MV-4-11 (cell line): ENCODE measurements at regions not wholly inside any gene's neighbourhood (a gene's known extent, or its start where the extent isn't known, plus 50 kb on each side); places are given as distances from the start of the nearest gene placed in this dataset.

Source experiments
- DNase-seq: peaks from one replicate; lab custom pipeline; 2025; lab: John Stamatoyannopoulos, UW

DNA sequence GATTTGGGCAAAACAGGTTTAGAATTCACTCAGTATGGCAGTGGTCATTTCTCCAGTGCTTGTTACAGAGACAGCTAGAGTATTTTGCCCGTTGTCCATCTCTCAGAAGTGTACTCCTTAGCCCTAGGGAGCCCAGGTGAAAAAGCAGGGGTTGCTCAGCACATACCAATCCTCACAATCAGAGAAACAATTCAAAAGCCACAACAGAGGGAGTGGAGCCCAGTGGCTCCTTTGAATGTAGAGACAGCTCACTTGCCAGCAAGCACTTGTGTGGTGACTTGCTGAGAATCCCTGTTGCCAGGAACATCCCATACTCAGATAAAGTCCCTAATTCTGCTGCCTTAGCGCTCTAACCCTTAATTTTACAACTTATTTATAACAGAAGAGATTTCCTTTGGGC is 1488.3 kb downstream of the RPA4 start:
- no peak for DNase-seq

DNA sequence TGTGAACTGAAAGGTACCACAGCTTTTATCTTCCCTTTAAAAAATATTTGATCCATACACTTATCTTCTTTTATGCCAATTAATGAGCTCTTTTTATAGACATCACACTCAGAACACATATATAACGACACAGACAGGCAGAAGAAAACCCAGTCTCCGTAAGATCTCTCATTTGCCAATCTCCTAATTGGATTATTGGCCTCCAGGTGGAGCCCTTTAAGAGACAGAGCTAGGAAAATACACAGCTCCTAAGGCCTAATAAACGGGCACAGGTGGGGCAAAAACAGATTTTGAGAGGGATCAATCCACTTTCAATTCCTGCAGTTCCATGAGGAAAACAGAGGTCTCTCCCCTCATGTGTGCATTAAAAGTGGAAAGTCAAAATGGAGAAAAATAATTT is 1495.4 kb downstream of the RPA4 start:
- no peak for DNase-seq

DNA sequence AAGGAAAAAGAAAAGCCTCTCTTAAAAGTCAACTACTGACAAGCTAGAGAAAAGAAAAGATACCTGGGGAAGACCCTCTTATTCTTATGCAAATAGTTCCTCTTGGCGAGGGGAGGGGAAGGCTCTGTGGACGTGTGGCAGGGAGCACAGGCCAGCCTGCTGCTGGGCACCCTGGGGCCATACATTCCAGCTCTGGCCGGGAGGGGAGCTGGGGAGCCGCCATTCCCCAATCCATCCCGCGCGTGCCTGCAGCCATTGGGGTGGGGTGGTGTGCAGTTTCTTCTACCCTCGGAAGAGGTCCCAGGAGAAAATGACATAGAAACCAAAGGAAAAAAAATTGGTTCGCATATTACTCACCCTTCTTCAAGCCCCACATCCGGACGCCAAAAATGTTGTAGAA is 1496.4 kb downstream of the RPA4 start:
- DNase-seq, result no peak

GRCh38 chrX:98380556-98380955 is 1496.8 kb downstream of the RPA4 start:
- no peak for DNase-seq

DNA sequence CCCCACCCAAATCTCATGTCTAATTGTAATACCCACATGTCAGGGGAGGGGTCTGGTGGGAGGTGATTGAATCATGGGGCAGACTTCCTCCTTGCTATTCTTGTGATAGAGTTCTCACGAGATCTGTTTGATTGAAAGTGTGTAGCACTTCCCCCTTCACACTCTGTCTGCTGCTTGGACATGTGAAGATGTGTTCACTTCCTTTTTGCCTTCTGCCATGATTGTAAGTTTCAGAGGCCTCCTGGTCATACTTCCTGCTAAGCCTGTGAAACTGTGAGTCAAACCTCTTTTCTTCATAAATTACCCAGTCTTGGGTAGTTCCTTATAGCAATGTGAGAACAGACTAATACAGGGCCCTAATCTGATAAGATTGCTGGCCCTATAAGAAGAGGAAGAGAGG is 1514.8 kb downstream of the RPA4 start:
- peak; percentile 96 for DNase-seq

- DNase-seq, result no peak
Observed at GRCh38 chrX:98405376-98405775, 1521.7 kb downstream of the RPA4 start.

DNA sequence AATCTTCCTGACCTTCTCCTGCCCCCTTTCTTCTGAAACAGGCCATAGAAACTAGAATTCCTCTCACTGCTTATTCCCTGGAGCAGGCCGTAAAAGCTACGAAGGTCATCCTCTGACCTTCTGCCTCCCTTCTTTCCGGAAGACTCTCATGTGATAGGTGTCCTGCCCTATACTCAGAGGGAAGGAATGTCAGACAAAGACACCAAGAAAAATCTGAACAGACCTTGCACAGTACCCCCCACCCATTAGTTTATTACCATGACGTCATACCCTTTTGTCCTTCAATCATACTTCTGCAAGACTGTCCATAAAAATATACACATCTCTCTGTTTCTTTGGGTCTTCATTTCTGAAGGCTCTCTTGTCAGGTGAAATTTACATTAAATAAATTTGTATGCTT is 1523.9 kb downstream of the RPA4 start:
- DNase-seq, result no peak

DNA sequence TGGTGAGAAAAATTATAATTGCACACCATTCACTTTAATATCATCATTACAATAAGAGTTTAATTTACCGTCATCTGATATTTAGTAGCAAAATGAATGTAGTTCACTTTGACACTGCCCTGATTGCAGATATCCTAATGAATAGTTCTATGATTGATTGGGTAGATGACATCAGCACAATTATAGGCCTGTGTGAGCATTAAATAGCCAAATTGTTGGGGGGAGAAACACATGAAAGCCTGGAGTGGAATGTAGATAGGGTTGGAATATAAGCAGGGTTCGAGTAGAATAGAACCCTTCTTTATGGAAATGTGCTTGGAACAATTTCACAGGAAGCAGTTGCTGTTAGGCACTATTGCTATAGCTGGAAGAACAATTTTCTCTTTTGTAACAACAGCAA is 1526.2 kb downstream of the RPA4 start:
- no peak for DNase-seq

GRCh38 chrX:98412058-98412457 is 1528.3 kb downstream of the RPA4 start:
- DNase-seq, result no peak

- no peak for DNase-seq
Observed at GRCh38 chrX:98422536-98422935, 1538.8 kb downstream of the RPA4 start.

GRCh38 chrX:98432413-98432812 is 1548.7 kb downstream of the RPA4 start:
- no peak for DNase-seq

DNA sequence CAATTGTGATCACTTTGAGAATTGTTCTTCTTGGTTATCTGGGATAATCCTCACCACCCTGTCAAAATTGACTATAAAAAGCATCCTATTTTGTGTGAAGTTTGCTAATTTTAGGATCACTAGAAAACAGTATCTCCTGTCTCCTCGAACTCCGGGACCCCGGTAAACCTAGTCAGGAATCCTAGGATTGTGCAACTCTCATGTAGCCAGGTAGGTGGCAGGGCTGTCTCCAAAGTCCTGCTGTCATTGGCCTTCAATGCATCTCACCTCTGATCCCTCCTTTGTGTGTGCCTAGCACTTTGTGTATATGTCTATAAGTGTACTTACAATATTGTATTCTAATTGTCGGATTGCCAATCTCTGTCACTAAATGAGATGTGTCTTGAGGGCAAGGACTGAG is 1564.8 kb downstream of the RPA4 start:
- DNase-seq, result no peak

DNA sequence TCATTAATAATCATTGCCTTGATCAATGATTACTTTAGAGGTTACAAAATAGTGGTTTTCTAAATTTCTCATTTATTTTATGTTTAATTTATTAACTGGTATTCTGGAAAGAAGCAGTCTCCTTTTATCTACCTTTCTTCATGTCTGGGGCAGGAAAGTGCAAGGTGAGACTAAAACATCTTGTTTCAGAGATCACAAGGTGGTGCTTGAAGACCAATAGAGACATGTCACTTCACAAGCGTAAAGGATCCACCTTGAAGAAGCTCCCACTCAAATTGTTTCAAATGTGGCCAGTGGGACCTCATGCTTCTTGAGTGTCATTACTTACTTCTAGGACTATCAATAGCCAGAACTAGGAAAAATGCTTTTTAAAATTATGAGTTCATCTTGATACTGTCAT is 1568.7 kb downstream of the RPA4 start:
- no peak for DNase-seq

GRCh38 chrX:98459669-98460068 is 1576.0 kb downstream of the RPA4 start:
- DNase-seq, result no peak

DNA sequence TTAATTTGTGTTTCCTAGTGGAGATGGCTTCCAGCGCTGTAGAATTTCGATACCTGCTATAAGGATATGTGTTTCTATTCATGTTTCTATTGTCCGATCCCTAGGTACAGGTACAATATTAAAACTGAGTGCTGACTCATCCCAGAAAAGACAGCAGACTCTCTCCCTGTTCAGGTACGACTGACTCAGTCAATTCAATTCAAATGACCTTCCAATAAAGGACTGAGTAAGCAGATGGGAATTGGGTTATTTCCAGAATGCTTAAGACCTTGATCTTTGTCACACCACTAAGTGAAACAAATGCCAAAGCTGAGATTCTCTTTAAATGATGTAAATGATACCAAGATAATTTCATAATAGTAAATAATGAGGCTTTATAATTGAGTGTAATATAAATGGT is 1596.9 kb downstream of the RPA4 start:
- DNase-seq, result no peak

DNA sequence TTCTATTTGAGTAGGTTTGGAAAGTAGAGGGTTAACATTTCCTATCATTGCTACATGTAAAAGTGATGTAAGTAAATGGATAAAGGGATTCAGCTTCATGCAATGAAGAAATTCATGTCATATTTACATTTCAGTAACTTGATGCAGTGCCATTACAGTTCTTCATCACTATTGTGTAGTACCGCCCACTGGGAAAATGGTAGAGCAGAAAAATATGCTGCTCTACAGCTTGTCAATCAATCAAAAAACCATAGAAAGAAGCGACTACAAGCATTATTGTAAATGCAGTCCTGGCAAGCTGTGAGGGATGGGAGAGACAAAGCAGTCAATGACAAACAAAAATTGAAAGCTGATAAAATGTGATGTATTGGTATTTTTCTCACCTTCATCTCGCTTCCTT is 1597.9 kb downstream of the RPA4 start:
- DNase-seq, result no peak

- no peak for DNase-seq
Observed at GRCh38 chrX:98490670-98491069, 1607.0 kb downstream of the RPA4 start.

DNA sequence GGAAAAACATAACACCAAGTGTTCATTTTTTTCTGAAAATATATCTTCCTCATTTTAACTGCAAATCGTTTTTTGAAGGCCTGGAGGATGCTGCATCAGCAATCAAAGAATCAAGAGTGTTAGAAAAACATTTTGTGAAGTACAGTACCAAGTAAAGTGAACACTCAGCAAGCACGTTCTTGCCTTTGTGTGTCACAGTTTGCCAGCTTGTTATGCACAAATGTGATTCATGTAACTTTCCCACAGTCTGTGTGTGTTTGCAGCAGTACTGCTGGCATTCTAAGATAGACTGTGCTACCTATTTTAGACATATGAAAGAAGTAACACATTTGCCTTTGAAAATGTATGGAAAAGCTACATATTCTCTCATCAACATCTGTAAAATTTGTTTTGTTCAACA is 1617.7 kb downstream of the RPA4 start:
- no peak for DNase-seq

- no peak for DNase-seq
Observed at GRCh38 chrX:98506907-98507306, 1623.2 kb downstream of the RPA4 start.

GRCh38 chrX:98514032-98514431 is 1630.3 kb downstream of the RPA4 start:
- DNase-seq, result no peak

DNA sequence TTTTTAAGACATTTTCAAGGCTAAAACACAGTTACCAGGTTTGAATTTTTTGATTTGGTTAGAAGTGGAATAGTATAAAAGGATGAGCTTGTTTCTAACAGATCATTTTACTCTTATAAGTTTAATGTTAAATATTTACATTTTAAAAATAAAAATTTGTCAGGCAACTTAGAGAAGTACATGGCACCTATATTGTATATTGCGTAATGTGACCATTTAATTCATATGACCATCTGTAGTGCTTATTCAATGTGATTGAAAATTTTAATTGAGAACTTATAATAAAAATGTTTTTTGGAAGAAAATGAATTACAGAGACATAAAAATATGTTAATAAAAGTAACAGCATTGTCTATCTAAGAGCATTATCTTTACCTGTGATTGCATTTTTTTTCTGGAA is 1632.4 kb downstream of the RPA4 start:
- DNase-seq, result no peak

DNA sequence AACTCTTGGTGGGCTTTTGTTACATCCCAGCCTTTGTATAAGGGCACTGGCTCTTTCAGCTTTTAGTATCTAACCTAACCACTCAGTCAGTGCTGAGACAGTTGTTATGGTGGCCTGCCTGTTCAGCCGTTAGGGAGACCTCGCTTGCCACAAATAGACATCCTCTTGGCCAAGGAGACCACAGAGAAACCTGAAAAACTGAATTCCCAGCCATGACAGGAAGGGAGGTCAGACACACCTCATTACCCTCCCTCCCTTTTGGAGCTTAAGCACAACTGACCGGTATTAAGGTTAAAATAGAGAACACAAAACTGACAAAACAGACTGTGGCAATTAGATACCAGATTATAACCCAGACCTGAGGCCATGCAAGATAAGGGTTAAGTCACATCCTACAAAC is 1639.3 kb downstream of the RPA4 start:
- DNase-seq, result no peak

DNA sequence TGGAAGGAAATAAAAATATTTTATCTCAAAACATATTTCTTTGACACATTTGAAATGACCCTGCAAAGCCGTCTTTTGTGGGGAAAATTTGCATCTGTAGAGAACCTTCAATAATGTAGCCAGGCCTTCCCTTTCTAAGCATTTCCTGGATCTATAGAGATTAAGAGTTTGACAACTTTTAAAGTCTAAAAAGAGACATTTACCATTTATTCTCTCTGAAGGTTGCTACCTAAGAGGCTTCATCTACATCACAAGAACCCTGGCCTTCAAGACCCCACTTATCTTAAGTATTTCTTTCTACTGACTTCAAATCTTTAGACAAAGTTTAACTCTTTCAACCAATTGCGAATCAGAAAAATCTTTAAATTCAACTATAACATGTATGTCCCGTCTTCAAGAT is 1639.8 kb downstream of the RPA4 start:
- DNase-seq, result no peak

GRCh38 chrX:98548519-98548918 is 1664.8 kb downstream of the RPA4 start:
- no peak for DNase-seq

DNA sequence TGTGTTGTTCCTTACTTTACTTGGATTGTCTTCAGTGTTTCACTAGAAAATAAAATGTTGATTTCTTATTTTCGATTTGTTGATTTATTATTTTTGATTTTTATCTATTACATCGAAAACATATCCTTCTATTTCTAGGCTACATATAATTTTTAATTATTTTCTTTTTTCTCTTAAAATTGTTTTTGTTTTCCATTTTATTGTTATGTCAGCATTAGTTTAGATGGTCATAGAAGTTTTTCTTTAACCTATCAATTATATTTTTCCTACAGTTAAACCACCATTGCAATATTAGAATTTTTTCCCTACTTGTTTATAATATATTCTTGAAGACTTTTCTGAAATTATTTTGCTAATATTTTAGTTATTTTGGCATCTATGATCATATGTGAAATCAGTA is 1685.1 kb downstream of the RPA4 start:
- no peak for DNase-seq
